HEK293T (cell line): ENCODE measurements at regions not wholly inside any gene's neighbourhood (a gene's known extent, or its start where the extent isn't known, plus 50 kb on each side); places are given as distances from the start of the nearest gene placed in this dataset.
A peak's percentile ranks its signal among the peaks of the same experiment; 100 is the strongest.

Source experiments
- CTCF ChIA-PET: fragments of 350-600 bp; formaldehyde crosslinking; extraction: SDS; loops from one replicate; lab custom pipeline; 2021; ENCODE audit warnings: antibody characterized with exemption, inconsistent platforms; lab: Yijun Ruan, JAX
- POLR2A ChIA-PET: fragments of 350-600 bp; formaldehyde crosslinking; extraction: SDS; loops from one replicate; lab custom pipeline; 2020; ENCODE audit warnings: antibody characterized with exemption, inconsistent platforms; lab: Yijun Ruan, JAX
- DNase-seq: peaks from one replicate; pipeline ENCODE4 v3.0.0; 2012; ENCODE audit warnings: mixed read lengths; ENCODE audit errors: extremely low spot score
- ARNT ChIP-seq: fragments of 450-650 bp; IDR thresholded peaks from 2 replicates; pipeline ENCODE4 v1.6.1; 2017; ENCODE audit warnings: mild to moderate bottlenecking
- BHLHE40 ChIP-seq: fragments of 450-650 bp; IDR thresholded peaks from 2 replicates; pipeline ENCODE4 v1.6.1; 2016; ENCODE audit warnings: mild to moderate bottlenecking, moderate library complexity, borderline replicate concordance
- CTBP1 ChIP-seq: fragments of 450-650 bp; IDR thresholded peaks from 2 replicates; pipeline ENCODE4 v1.6.1; 2016; ENCODE audit warnings: borderline replicate concordance
- ELF4 ChIP-seq: fragments of 450-650 bp; IDR thresholded peaks from 2 replicates; pipeline ENCODE4 v1.6.1; 2017; ENCODE audit warnings: antibody characterized with exemption
- FOXA1 ChIP-seq: fragments of 450-650 bp; IDR thresholded peaks from 2 replicates; pipeline ENCODE4 v1.6.1; 2016; ENCODE audit warnings: mild to moderate bottlenecking
- FOXK2 ChIP-seq: fragments of 450-650 bp; IDR thresholded peaks from 2 replicates; pipeline ENCODE4 v1.6.1; 2016; ENCODE audit warnings: mild to moderate bottlenecking
- FOXM1 ChIP-seq: fragments of 450-650 bp; IDR thresholded peaks from 2 replicates; pipeline ENCODE4 v1.6.1; 2017; ENCODE audit warnings: mild to moderate bottlenecking, borderline replicate concordance
- HDGF ChIP-seq: fragments of 450-650 bp; IDR thresholded peaks from 2 replicates; pipeline ENCODE4 v1.6.1; 2017; ENCODE audit warnings: antibody characterized with exemption, borderline replicate concordance
- L3MBTL2 ChIP-seq: fragments of 450-650 bp; conservative IDR thresholded peaks from 2 replicates; pipeline ENCODE4 v1.6.1; 2016; ENCODE audit warnings: mild to moderate bottlenecking
- LEF1 ChIP-seq: fragments of 450-650 bp; IDR thresholded peaks from 2 replicates; pipeline ENCODE4 v1.6.1; 2017; ENCODE audit warnings: mild to moderate bottlenecking, borderline replicate concordance
- NFRKB ChIP-seq: fragments of 450-650 bp; IDR thresholded peaks from 2 replicates; pipeline ENCODE4 v1.6.1; 2016; ENCODE audit warnings: mild to moderate bottlenecking, moderate library complexity
- SP1 ChIP-seq: fragments of 450-650 bp; IDR thresholded peaks from 2 replicates; pipeline ENCODE4 v1.6.1; 2017
- SUZ12 ChIP-seq: fragments of 450-650 bp; IDR thresholded peaks from 2 replicates; pipeline ENCODE4 v1.6.1; 2016; ENCODE audit warnings: mild to moderate bottlenecking
- TARDBP ChIP-seq: fragments of 450-650 bp; IDR thresholded peaks from 2 replicates; pipeline ENCODE4 v1.6.1; 2016
- ZNF384 ChIP-seq: fragments of 450-650 bp; IDR thresholded peaks from 2 replicates; pipeline ENCODE4 v1.6.1; 2016
- TF ChIP-seq, protein P1 (sequence below): fragments of 450-650 bp; IDR thresholded peaks from 2 replicates; pipeline ENCODE4 v1.6.1; 2016

DNA sequence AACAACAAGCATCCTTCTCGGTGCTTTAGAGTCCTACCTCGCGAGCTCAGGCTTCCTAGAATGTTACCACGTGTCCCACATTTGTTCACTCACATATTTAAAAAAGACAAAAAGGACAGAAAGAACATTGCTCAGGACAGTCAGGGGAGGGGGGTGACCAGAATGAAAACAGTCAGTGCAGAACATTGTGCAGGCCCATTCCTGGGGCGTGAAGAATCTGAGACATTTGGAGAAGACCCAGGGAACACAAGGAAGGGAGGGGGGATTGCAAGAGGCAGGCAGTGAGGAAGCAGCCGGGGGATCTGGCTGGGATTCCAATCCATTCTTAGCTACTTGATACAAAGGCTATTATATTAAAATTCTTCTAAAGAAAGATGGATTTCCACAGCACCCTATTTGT lies 270.4 kb upstream of the CITED2 start:
- ChIA-PET CTCF (interaction anchor here (0.6 kb wide), 2 partner anchors 309 to 457 kb away, joined by 4 to 5 read pairs; no protein-coding TSS in a partner anchor), POLR2A (interaction anchor here (0.7 to 0.9 kb wide), 2 partner anchors 164 to 271 kb away, joined by 3 read pairs; partner anchors contain the start of gene CITED2)
- TF ChIP-seq L3MBTL2: peak; percentile 50; the same call in 1 of the 2 replicates
- TF ChIP-seq FOXK2: no peak
- no peak for TF ChIP-seq TARDBP
- no peak for TF ChIP-seq NFRKB
- no peak for TF ChIP-seq LEF1
- DNase-seq: no peak

DNA sequence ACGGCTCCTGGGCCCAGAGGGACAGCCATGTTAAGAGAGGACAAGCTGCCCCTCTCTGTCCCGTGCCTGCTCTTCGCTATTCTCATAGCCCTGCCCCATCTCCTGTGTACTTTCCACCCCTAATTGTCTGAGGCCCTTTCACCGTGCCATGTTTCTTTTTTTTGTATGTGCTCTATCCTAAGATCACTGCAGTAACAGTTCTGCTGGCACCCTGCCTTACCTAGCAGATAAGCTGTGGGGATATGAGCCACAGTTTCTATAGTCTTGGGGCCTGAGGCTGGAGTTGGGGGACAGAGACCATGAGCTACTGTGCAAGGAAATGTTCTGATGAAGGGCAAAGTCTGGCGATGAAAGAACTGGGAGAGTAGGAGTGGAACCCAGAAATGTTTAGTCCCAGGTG lies 269.5 kb upstream of the CITED2 start:
- no peak for DNase-seq
- CTCF ChIA-PET: interaction anchor here (0.6 kb wide), 1 partner anchor 308 kb away, joined by 4 read pairs; no protein-coding TSS in a partner anchor
- TF ChIP-seq ARNT: no peak
- TF ChIP-seq ZNF384: no peak
- no peak for TF ChIP-seq ELF4
- no peak for TF ChIP-seq LEF1
- no peak for TF ChIP-seq TARDBP
- TF ChIP-seq HDGF: no peak
- no peak for TF ChIP-seq FOXA1
- TF ChIP-seq L3MBTL2: no peak
- no peak for TF ChIP-seq FOXM1
- TF ChIP-seq, protein P1, sequence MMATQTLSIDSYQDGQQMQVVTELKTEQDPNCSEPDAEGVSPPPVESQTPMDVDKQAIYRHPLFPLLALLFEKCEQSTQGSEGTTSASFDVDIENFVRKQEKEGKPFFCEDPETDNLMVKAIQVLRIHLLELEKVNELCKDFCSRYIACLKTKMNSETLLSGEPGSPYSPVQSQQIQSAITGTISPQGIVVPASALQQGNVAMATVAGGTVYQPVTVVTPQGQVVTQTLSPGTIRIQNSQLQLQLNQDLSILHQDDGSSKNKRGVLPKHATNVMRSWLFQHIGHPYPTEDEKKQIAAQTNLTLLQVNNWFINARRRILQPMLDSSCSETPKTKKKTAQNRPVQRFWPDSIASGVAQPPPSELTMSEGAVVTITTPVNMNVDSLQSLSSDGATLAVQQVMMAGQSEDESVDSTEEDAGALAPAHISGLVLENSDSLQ: no peak
- TF ChIP-seq FOXK2: no peak
- TF ChIP-seq BHLHE40: no peak
- TF ChIP-seq SUZ12: no peak
- TF ChIP-seq NFRKB: no peak
- TF ChIP-seq CTBP1: no peak
- no peak for TF ChIP-seq SP1
- POLR2A ChIA-PET: interaction anchor here (0.9 kb wide), 1 partner anchor 270 kb away, joined by 3 read pairs; the partner anchor contains the start of gene CITED2

DNA sequence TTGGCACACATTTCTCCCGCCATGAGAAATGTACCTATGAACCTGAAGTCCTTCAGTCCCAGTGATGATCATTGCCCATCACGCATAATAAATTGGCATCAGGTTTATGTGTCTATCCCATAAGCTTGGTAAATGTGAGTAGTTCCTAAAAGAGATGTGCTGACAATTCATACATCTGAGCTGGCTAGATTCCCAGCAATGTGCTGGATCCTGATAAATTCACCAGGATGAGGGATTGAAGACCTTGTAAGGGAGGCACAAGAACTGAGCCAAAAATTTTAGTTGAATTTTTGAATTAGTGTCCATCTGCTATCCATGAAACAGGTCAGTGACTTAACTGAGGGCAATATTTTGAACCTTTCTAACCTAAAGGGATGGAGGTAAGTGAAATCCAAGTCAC lies 267.9 kb upstream of the CITED2 start:
- CTCF ChIA-PET: no interaction called here
- no peak for DNase-seq
- POLR2A ChIA-PET: no interaction called here
- TF ChIP-seq, protein P1: no peak
- TF ChIP-seq SP1: no peak
- TF ChIP-seq FOXK2: no peak
- no peak for TF ChIP-seq CTBP1
- TF ChIP-seq HDGF: no peak
- no peak for TF ChIP-seq TARDBP
- TF ChIP-seq FOXA1: no peak
- no peak for TF ChIP-seq L3MBTL2
- TF ChIP-seq NFRKB: no peak

DNA sequence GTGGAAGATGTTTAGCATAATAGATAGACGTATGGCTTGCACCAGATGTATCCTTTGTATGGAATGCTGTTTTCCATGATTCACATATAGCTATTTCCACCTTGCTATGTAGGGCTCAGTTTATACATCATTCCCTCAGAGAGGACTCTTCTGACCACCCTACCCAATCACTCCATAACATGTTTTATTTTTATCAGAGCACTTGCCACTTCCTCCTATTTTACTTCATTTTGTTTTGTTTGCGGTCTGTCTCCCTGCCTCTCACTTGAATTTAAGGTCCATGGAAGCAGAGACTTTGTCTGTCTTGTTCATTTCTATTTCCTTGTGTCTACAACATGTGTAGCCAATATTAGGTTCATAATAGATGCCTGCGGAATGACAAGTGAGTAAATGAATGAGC lies 266.9 kb upstream of the CITED2 start:
- DNase-seq: no peak
- ChIA-PET CTCF (no interaction called here), POLR2A (no interaction called here)
- TF ChIP-seq, protein P1: no peak
- TF ChIP-seq BHLHE40: no peak

DNA sequence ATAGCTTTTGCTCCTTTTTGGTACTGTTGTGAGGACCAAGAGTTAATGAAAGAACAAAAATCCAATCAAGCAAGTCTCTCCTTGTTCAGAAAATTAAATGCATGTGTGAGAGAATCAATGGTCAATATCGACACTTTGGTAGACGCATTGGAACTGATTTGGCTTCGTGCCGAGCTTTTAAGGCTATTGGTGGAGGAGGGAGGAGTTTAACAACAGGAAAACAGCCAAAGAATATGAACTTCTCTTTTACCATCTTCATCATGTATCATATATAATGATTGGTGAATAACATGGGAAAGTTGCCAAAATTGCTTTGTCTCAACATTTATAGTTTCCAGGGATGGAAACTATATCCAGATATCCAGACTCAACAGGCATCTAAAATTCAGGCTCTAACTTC lies 266.5 kb upstream of the CITED2 start:
- POLR2A ChIA-PET: no interaction called here

DNA sequence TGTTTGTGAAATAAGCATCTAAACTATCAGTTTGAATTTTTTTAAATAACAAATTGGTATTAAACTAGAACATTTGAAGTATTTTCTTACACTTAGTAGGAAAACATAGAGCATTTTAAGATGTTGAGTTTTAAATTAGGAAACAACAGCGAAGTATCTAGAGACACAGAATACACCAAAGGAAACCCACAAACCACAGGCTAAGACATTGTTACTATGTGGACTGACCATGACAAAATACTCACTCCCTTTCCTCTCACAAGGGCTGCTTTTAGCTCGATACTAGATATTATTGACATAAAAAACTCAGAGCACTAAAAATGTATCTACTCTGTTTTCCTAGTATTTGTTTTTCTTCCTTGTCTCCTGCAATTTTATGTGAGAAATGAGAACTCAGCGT lies 266.0 kb upstream of the CITED2 start:
- ChIA-PET POLR2A (no interaction called here), CTCF (no interaction called here)
- no peak for TF ChIP-seq HDGF
- no peak for TF ChIP-seq L3MBTL2
- TF ChIP-seq FOXM1: no peak
- no peak for TF ChIP-seq FOXK2
- no peak for TF ChIP-seq LEF1
- no peak for TF ChIP-seq SUZ12
- TF ChIP-seq, protein P1: no peak
- no peak for TF ChIP-seq CTBP1
- TF ChIP-seq ZNF384: no peak
- no peak for TF ChIP-seq TARDBP
- TF ChIP-seq SP1: no peak
- no peak for TF ChIP-seq BHLHE40
- no peak for TF ChIP-seq FOXA1
- TF ChIP-seq ELF4: no peak
- DNase-seq: no peak

More for the DNA sequence above, 266.5 kb upstream of the CITED2 start:
- CTCF ChIA-PET: no interaction called here
- no peak for TF ChIP-seq ARNT
- no peak for TF ChIP-seq HDGF
- TF ChIP-seq TARDBP: no peak
- no peak for TF ChIP-seq SP1
- TF ChIP-seq L3MBTL2: no peak
- TF ChIP-seq BHLHE40: no peak
- TF ChIP-seq, protein P1: no peak
- TF ChIP-seq LEF1: no peak
- no peak for TF ChIP-seq FOXA1
- no peak for TF ChIP-seq NFRKB
- no peak for TF ChIP-seq SUZ12
- no peak for TF ChIP-seq FOXM1
- no peak for TF ChIP-seq CTBP1
- TF ChIP-seq ELF4: no peak
- TF ChIP-seq ZNF384: no peak
- no peak for TF ChIP-seq FOXK2
- DNase-seq: no peak
